HCT116 (cell line): ENCODE measurements at regions not wholly inside any gene's neighbourhood (a gene's known extent, or its start where the extent isn't known, plus 50 kb on each side); places are given as distances from the start of the nearest gene placed in this dataset.
"Not testable (repeated sequence)": the region's sequence is repeated elsewhere in the genome, so short reads cannot be mapped to it uniquely, and the experiment has no call there.

Experiments
- ATAC-seq: fragments of 200-7000 bp; cut with Tn5 transposase; 2 replicates; pipeline ENCODE4 v1.9.1; 2020; ENCODE audit warnings: mild to moderate bottlenecking, moderate library complexity
- BruUV-seq: library from RNA; stranded (reverse); fragments of 400-500 nt; replicated peaks from 2 replicates; lab custom pipeline; 2021; lab: Mats Ljungman, UMichigan
- CTCF ChIA-PET: fragments of 300-600 bp; sonication (Branson Sonifier 250); formaldehyde crosslinking; loops from one replicate; lab custom pipeline; 2021; ENCODE audit warnings: antibody characterized with exemption; lab: Charles Lee
- POLR2A ChIA-PET: fragments of 300-600, 350-600 bp; sonication (Branson Sonifier 250); formaldehyde crosslinking; loops from one replicate; lab custom pipeline; 2021; ENCODE audit warnings: antibody characterized with exemption; lab: Charles Lee
- RAD21 ChIA-PET, 2 experiments: fragments of 300-600 bp; sonication (Branson Sonifier 250); formaldehyde crosslinking; loops; one replicate each; lab custom pipeline; 2023; ENCODE audit warnings: low total read pairs in 2 of 2; ENCODE audit not compliant: uncharacterized antibody in 2 of 2, unreplicated experiment in 2 of 2, low non-redundant PET in 1 of 2; lab: Charles Lee
- DNase-seq: peaks from one replicate; pipeline ENCODE4 v3.0.0-alpha.2; 2010; ENCODE audit warnings: low read depth, low spot score
- H2AFZ ChIP-seq: fragments of 200-600 bp; shearing (Covaris generic), sonication (generic); 2 replicates; pipeline ENCODE4 v1.6.1; 2017; ENCODE audit warnings: low read depth, mixed run types, mixed read lengths, antibody characterized with exemption, low read length; ENCODE audit not compliant: poor library complexity, severe bottlenecking
- H3K27ac ChIP-seq: 2 replicates; pipeline ENCODE4 v1.5.1; 2012; ENCODE audit warnings: low read depth, low read length
- H3K27me3 ChIP-seq: fragments of 200-600 bp; sonication (generic); 2 replicates; pipeline ENCODE4 v1.6.1; 2016; ENCODE audit warnings: mixed run types, low read length, mixed read lengths; ENCODE audit not compliant: insufficient read depth
- H3K36me3 ChIP-seq, 2 experiments: fragments of 200-500 bp in 1 of 2; fragments of 200-600 bp in 1 of 2; sonication (Bioruptor generic) in 1 of 2; sonication (generic) in 1 of 2; 2 replicates each; pipeline versions ENCODE4 v1.5.1 to v1.6.1; 2014 to 2016; ENCODE audit warnings: low read length in 2 of 2, inconsistent platforms in 1 of 2, mixed read lengths in 1 of 2, mixed run types in 1 of 2; ENCODE audit not compliant: insufficient read depth in 2 of 2, control insufficient read depth in 1 of 2
- H3K4me1 ChIP-seq, 2 experiments: fragments of 200-600 bp in 1 of 2; sonication (generic) in 1 of 2; 2 replicates each; pipeline versions ENCODE4 v1.5.1 to v1.6.1; 2012 to 2017; ENCODE audit warnings: low read length in 2 of 2, inconsistent platforms in 1 of 2, mild to moderate bottlenecking in 1 of 2, mixed read lengths in 1 of 2, mixed run types in 1 of 2, moderate library complexity in 1 of 2; ENCODE audit not compliant: insufficient read depth in 2 of 2, control insufficient read depth in 1 of 2
- H3K4me2 ChIP-seq: fragments of 200-600 bp; sonication (generic); 2 replicates; pipeline ENCODE4 v1.6.1; 2017; ENCODE audit warnings: mixed run types, low read length, mixed read lengths
- H3K4me3 ChIP-seq, 2 experiments: fragments of 200-600 bp in 1 of 2; sonication (generic) in 1 of 2; replicated peaks in 1 of 2; 2 replicates each; pipeline ENCODE4 v1.5.1; 2011 to 2016; ENCODE audit warnings: low read length in 2 of 2, control low read depth in 1 of 2, low read depth in 1 of 2, mild to moderate bottlenecking in 1 of 2, mixed read lengths in 1 of 2, mixed run types in 1 of 2
- H3K79me2 ChIP-seq: fragments of 200-600 bp; sonication (generic); 2 replicates; pipeline ENCODE4 v1.6.1; 2017; ENCODE audit warnings: mild to moderate bottlenecking, mixed run types, low read length, moderate library complexity, mixed read lengths; ENCODE audit not compliant: insufficient read depth
- H3K9ac ChIP-seq: fragments of 200-600 bp; sonication (generic); 2 replicates; pipeline ENCODE4 v1.6.1; 2016; ENCODE audit warnings: low read length, mixed read lengths
- H3K9me2 ChIP-seq: fragments of 200-600 bp; sonication (generic), shearing (Covaris generic); 2 replicates; pipeline ENCODE4 v1.6.1; 2017; ENCODE audit warnings: mixed run types, mild to moderate bottlenecking, moderate library complexity; ENCODE audit not compliant: insufficient read depth
- H3K9me3 ChIP-seq, 2 experiments: fragments of 200-500 bp in 1 of 2; fragments of 200-600 bp in 1 of 2; sonication (Bioruptor generic) in 1 of 2; sonication (generic) in 1 of 2; 2 replicates each; pipeline ENCODE4 v1.6.1; 2014 to 2017; ENCODE audit warnings: low read length in 2 of 2, mixed read lengths in 2 of 2, inconsistent platforms in 1 of 2, low read depth in 1 of 2, mild to moderate bottlenecking in 1 of 2, mixed run types in 1 of 2, moderate library complexity in 1 of 2; ENCODE audit not compliant: control insufficient read depth in 1 of 2, insufficient read depth in 1 of 2
- H4K20me1 ChIP-seq: fragments of 200-600 bp; sonication (generic), shearing (Covaris generic); 2 replicates; pipeline ENCODE4 v1.6.1; 2017; ENCODE audit warnings: mixed run types, mild to moderate bottlenecking, moderate library complexity; ENCODE audit not compliant: insufficient read depth
- CBX3 ChIP-seq: IDR thresholded peaks from 2 replicates; pipeline ENCODE4 v1.6.1; 2012; ENCODE audit warnings: low read depth
- CEBPB ChIP-seq: IDR thresholded peaks from 2 replicates; pipeline ENCODE4 v1.6.1; 2012; ENCODE audit warnings: low read depth
- ELF1 ChIP-seq: IDR thresholded peaks from 2 replicates; pipeline ENCODE4 v1.6.1; 2012; ENCODE audit warnings: low read depth, borderline replicate concordance
- EZH2phosphoT487 ChIP-seq: fragments of 200-600 bp; IDR thresholded peaks from 2 replicates; pipeline ENCODE4 v1.6.1; 2018; ENCODE audit warnings: antibody characterized with exemption, borderline replicate concordance
- FOSL1 ChIP-seq: IDR thresholded peaks from 2 replicates; pipeline ENCODE4 v1.6.1; 2012; ENCODE audit warnings: low read depth
- MAX ChIP-seq: IDR thresholded peaks from 2 replicates; pipeline ENCODE4 v1.6.1; 2012
- POLR2A ChIP-seq: IDR thresholded peaks from 2 replicates; pipeline ENCODE4 v1.7.0; 2011; ENCODE audit warnings: borderline replicate concordance; ENCODE audit not compliant: insufficient read depth, insufficient read length; ENCODE audit errors: extremely low read depth
- ZFX ChIP-seq: fragments of 450-650 bp; IDR thresholded peaks from 2 replicates; pipeline ENCODE4 v1.6.1; 2017
- intact Hi-C: fragments of 100-400 bp; cut with micrococcal nuclease; formaldehyde crosslinking; loops from 2 replicates; pipeline ENCODE4 v1.10.0; 2022
- TF ChIP-seq, protein P1 (sequence below), 3 experiments: fragments of 200-600 bp in 1 of 3; sonication (generic) in 1 of 3; IDR thresholded peaks in 2 of 3; conservative IDR thresholded peaks in 1 of 3; 2 replicates each; pipeline ENCODE4 v1.5.1; 2012 to 2017; ENCODE audit warnings: low read depth in 2 of 3, low read length in 2 of 3, antibody characterized with exemption in 1 of 3, borderline replicate concordance in 1 of 3, control low read depth in 1 of 3, mild to moderate bottlenecking in 1 of 3, mixed read lengths in 1 of 3, mixed run types in 1 of 3, moderate library complexity in 1 of 3; ENCODE audit not compliant: insufficient read depth in 1 of 3

GRCh38 chr15:31660816-31661215, 334.2 kb downstream of the KLF13 start:
- Histone ChIP-seq H4K20me1 (no peaks in the 10 kb centered on the region), H3K4me3 (no peak overlapping the region), H3K9ac (no peak overlapping the region), H3K27me3 (no peaks in the 10 kb centered on the region), H3K4me2 (no peak overlapping the region), H3K9me3 (no peaks in the 10 kb centered on the region), H3K9me2 (no peaks in the 10 kb centered on the region), H3K79me2 (no peaks in the 10 kb centered on the region), H3K36me3 (no peaks in the 10 kb centered on the region), H3K4me1 (no peaks in the 10 kb centered on the region), H3K27ac (no peak overlapping the region), H2AFZ (no peak overlapping the region)
- ChIA-PET CTCF (no interaction called here), RAD21 (no interaction called here), POLR2A (no interaction called here)
- ATAC-seq (no peak), DNase-seq (no peak)
- intact Hi-C loops = no loop called here
- BruUV-seq = no TSS peak
- TF ChIP-seq POLR2A = no peak
- TF ChIP-seq CBX3 = no peak
- TF ChIP-seq, protein P1, sequence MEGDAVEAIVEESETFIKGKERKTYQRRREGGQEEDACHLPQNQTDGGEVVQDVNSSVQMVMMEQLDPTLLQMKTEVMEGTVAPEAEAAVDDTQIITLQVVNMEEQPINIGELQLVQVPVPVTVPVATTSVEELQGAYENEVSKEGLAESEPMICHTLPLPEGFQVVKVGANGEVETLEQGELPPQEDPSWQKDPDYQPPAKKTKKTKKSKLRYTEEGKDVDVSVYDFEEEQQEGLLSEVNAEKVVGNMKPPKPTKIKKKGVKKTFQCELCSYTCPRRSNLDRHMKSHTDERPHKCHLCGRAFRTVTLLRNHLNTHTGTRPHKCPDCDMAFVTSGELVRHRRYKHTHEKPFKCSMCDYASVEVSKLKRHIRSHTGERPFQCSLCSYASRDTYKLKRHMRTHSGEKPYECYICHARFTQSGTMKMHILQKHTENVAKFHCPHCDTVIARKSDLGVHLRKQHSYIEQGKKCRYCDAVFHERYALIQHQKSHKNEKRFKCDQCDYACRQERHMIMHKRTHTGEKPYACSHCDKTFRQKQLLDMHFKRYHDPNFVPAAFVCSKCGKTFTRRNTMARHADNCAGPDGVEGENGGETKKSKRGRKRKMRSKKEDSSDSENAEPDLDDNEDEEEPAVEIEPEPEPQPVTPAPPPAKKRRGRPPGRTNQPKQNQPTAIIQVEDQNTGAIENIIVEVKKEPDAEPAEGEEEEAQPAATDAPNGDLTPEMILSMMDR (IDR thresholded peaks at IDR 0.05 in 2 of 3, conservative IDR thresholded peaks at IDR 0.05 in 1 of 3; ENCODE audit: borderline replicate concordance in 1 of 3, insufficient read depth in 1 of 3, low read depth in 2 of 3, low read length in 2 of 3) = no peak
- no peak for TF ChIP-seq ELF1
- no peak for TF ChIP-seq EZH2phosphoT487
- no peak for TF ChIP-seq CEBPB
- TF ChIP-seq MAX = no peak
- no peak for TF ChIP-seq FOSL1
- TF ChIP-seq ZFX = no peak

DNA sequence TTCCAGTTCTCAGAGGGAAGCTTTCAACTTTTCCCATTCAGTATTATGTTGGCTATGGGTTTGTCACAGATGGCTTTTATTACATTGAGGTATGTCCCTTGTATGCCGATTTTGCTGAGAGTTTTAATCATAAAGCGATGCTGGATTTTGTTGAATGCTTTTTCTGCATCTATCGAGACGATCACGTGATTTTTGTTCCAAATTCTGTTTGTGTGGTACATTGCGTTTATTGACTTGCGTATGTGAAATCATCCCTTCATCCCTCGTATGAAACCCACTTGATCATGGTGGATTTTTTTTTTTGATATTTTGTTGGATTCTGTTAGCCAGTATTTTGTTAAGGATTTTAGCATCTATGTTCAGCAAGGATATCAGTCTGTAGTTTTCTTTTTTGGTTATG, 339.1 kb downstream of the KLF13 start:
- H3K9me3 ChIP-seq, H3K27me3 ChIP-seq, H2AFZ ChIP-seq, intact Hi-C loops, H3K9me2 ChIP-seq, H3K9ac ChIP-seq, ATAC-seq, CTCF ChIA-PET, BruUV-seq, H3K4me3 ChIP-seq, POLR2A ChIA-PET, H3K4me2 ChIP-seq, H3K4me1 ChIP-seq, H3K36me3 ChIP-seq, H4K20me1 ChIP-seq, H3K27ac ChIP-seq, H3K79me2 ChIP-seq, RAD21 ChIA-PET, DNase-seq: not testable (repeated sequence)

- H3K27me3 ChIP-seq, H3K9me3 ChIP-seq, H3K27ac ChIP-seq, H3K9me2 ChIP-seq, H3K4me3 ChIP-seq, intact Hi-C loops, BruUV-seq, DNase-seq, H3K9ac ChIP-seq, H2AFZ ChIP-seq, H3K4me2 ChIP-seq, POLR2A ChIA-PET, H3K4me1 ChIP-seq, CTCF ChIA-PET, H4K20me1 ChIP-seq, ATAC-seq, H3K79me2 ChIP-seq, H3K36me3 ChIP-seq, RAD21 ChIA-PET: not testable (repeated sequence)
Measured at GRCh38 chr15:31669158-31669908, 342.7 kb downstream of the KLF13 start.
